ENCODE measurements at regions not wholly inside any gene's neighbourhood (a gene's known extent, or its start where the extent isn't known, plus 50 kb on each side); places are given as distances from the start of the nearest gene placed in this dataset.

DNA sequence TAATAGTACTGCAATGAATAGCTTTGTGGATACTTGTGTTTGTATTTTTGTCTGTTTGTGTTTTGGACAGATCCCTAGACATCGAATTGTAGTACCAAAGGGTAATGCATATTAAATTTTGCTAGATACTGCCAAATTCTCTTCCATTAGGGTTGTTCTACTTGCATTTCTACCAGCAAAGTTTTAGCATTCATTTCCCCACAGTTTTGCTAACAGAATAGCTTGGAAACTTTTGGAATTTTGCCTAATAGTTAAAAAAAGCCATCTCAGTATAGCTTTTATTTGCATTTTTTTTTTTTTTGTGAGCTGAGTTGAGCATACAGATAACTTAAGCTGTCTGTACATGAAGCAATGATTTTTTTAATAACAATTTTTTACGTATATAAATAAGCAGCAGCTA, 1084.9 kb downstream of the ADGRL3 start:
- intact Hi-C loops (cut with micrococcal nuclease; ENCODE audit: unreplicated experiment) (no loop called here), in situ Hi-C loops (cut with HindIII; ENCODE audit: extremely low pct_ligation_motif_present, low pct_unique_long_range_greater_than_20kb) (no loop called here)
- Histone ChIP-seq H3K4me2 (ENCODE audit: low read depth, low read length) (no peak overlapping the region), H3K27ac (ENCODE audit: extremely low read length, insufficient read depth, low read length) (no peak overlapping the region), H2AFZ (ENCODE audit: low read length) (no peak overlapping the region), H3K4me1 (ENCODE audit: insufficient read depth, low read length) (no peaks in the 10 kb centered on the region), H3K9me3 (ENCODE audit: low read length) (no peaks in the 10 kb centered on the region), H4K20me1 (ENCODE audit: insufficient read depth, low read length) (no peaks in the 10 kb centered on the region), H3K27me3 (ENCODE audit: control insufficient read depth in 1 of 2, insufficient read depth in 2 of 2, low read length in 2 of 2) (no peaks in the 10 kb centered on the region), H3K79me2 (ENCODE audit: insufficient read depth, low read length) (no peaks in the 10 kb centered on the region), H3K36me3 (replicated peaks in 1 of 2; ENCODE audit: control insufficient read depth in 1 of 2, insufficient read depth in 2 of 2, low read length in 2 of 2) (no peaks in the 10 kb centered on the region), H3K4me3 (replicated peaks in 1 of 3; ENCODE audit: insufficient read depth in 1 of 3, low read depth in 2 of 3, low read length in 3 of 3) (no peak overlapping the region), H3K9ac (ENCODE audit: insufficient read depth, low read depth, low read length) (no peak overlapping the region)
- CTCF ChIA-PET (ENCODE audit: low intra/inter-chr PET ratio, low total read pairs) = no interaction called here
- 1% methylated on average over 2 of the region's 2 CpGs for WGBS (ENCODE audit: low lambda C conversion rate)
- FAIRE-seq (no peak), ATAC-seq (no peak), DNase-seq (ENCODE audit: low spot score) (no peak)
- POLR2A ChIA-PET = no interaction called here
- no TSS peak for BruUV-seq (replicated peaks)
- TF ChIP-seq POLR2A (IDR thresholded peaks at IDR 0.05; ENCODE audit: insufficient read depth in 1 of 2, low read depth in 2 of 2, low read length in 2 of 2) (no peak), ZSCAN22 (CRISPR knock-in tag; IDR thresholded peaks at IDR 0.05) (no peak), ZNF550 (CRISPR knock-in tag; IDR thresholded peaks at IDR 0.05; ENCODE audit: borderline replicate concordance) (no peak), ZNF547 (CRISPR knock-in tag; IDR thresholded peaks at IDR 0.05) (no peak), IKZF1 (IDR thresholded peaks at IDR 0.05) (no peak), ZNF441 (CRISPR knock-in tag; IDR thresholded peaks at IDR 0.05; ENCODE audit: borderline replicate concordance) (no peak)

DNA sequence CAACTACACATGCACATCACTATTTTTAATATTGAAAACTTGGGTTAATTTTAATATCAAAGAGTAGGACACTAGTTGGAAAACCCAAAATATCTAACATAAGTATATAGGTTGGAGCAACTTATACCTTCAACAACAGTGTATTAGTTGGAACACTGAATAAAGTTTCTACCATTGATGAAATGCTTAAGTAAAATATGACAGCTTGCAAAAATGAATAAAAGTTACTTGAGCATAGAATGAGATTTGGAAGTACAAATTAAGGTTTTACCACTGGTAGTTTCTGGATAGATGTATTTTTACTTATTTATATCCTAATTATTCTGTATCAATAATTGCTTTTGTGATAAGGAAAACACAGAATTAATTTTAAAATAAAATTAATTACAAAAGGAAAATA, 1079.6 kb downstream of the ADGRL3 start:
- Histone ChIP-seq H2AFZ (ENCODE audit: low read length) (no peak overlapping the region), H3K4me3 (replicated peaks in 1 of 3; ENCODE audit: insufficient read depth in 1 of 3, low read depth in 2 of 3, low read length in 3 of 3) (no peak overlapping the region), H3K27ac (ENCODE audit: extremely low read length, insufficient read depth, low read length) (no peak overlapping the region), H3K36me3 (replicated peaks in 1 of 2; ENCODE audit: control insufficient read depth in 1 of 2, insufficient read depth in 2 of 2, low read length in 2 of 2) (no peaks in the 10 kb centered on the region), H4K20me1 (ENCODE audit: insufficient read depth, low read length) (no peaks in the 10 kb centered on the region), H3K27me3 (ENCODE audit: control insufficient read depth in 1 of 2, insufficient read depth in 2 of 2, low read length in 2 of 2) (no peaks in the 10 kb centered on the region; a peak in 1 of 5 replicates), H3K9ac (ENCODE audit: insufficient read depth, low read depth, low read length) (no peak overlapping the region), H3K4me1 (ENCODE audit: insufficient read depth, low read length) (no peaks in the 10 kb centered on the region), H3K79me2 (ENCODE audit: insufficient read depth, low read length) (no peaks in the 10 kb centered on the region), H3K4me2 (ENCODE audit: low read depth, low read length) (no peak overlapping the region), H3K9me3 (ENCODE audit: low read length) (no peaks in the 10 kb centered on the region)
- ATAC-seq (no peak), FAIRE-seq (no peak), DNase-seq (ENCODE audit: low spot score) (no peak)
- CTCF ChIA-PET (ENCODE audit: low intra/inter-chr PET ratio, low total read pairs) = no interaction called here
- POLR2A ChIA-PET = no interaction called here
- intact Hi-C loops (cut with micrococcal nuclease; ENCODE audit: unreplicated experiment) = no loop called here
- TF ChIP-seq ZXDC (CRISPR knock-in tag; IDR thresholded peaks at IDR 0.05) (no peak), ZNF468 (CRISPR knock-in tag; IDR thresholded peaks at IDR 0.05) (no peak), MAFK (conservative IDR thresholded peaks at IDR 0.05 in 1 of 2, IDR thresholded peaks at IDR 0.05 in 1 of 2; ENCODE audit: low read length in 2 of 2) (peak; percentile 44 to 57; a peak in 2 of 4 replicates), FIP1L1 (IDR thresholded peaks at IDR 0.05; ENCODE audit: borderline replicate concordance, insufficient read depth, low read depth, low read length) (no peak), CHD2 (IDR thresholded peaks at IDR 0.05; ENCODE audit: low read depth, low read length) (no peak), ZNF451 (CRISPR knock-in tag; IDR thresholded peaks at IDR 0.05) (no peak), KDM3A (CRISPR knock-in tag; IDR thresholded peaks at IDR 0.05; ENCODE audit: low read depth) (no peak), MAFF (IDR thresholded peaks at IDR 0.05; ENCODE audit: low read depth, low read length) (peak; percentile 47), RFX5 (IDR thresholded peaks at IDR 0.05; ENCODE audit: low read depth, low read length) (no peak), KLF9 (CRISPR knock-in tag; IDR thresholded peaks at IDR 0.05; ENCODE audit: low read depth) (no peak), SMC3 (IDR thresholded peaks at IDR 0.05; ENCODE audit: low read length) (no peak)
- TF ChIP-seq, protein P1, sequence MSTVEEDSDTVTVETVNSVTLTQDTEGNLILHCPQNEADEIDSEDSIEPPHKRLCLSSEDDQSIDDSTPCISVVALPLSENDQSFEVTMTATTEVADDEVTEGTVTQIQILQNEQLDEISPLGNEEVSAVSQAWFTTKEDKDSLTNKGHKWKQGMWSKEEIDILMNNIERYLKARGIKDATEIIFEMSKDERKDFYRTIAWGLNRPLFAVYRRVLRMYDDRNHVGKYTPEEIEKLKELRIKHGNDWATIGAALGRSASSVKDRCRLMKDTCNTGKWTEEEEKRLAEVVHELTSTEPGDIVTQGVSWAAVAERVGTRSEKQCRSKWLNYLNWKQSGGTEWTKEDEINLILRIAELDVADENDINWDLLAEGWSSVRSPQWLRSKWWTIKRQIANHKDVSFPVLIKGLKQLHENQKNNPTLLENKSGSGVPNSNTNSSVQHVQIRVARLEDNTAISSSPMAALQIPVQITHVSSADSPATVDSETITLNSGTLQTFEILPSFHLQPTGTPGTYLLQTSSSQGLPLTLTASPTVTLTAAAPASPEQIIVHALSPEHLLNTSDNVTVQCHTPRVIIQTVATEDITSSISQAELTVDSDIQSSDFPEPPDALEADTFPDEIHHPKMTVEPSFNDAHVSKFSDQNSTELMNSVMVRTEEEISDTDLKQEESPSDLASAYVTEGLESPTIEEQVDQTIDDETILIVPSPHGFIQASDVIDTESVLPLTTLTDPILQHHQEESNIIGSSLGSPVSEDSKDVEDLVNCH (CRISPR knock-in tag; IDR thresholded peaks at IDR 0.05) = no peak
- in situ Hi-C loops (cut with HindIII; ENCODE audit: extremely low pct_ligation_motif_present, low pct_unique_long_range_greater_than_20kb) = no loop called here
- BruUV-seq (replicated peaks) = no TSS peak

Measured in HepG2 (cell line).